GM21360 (cell line): ENCODE measurements at regions not wholly inside any gene's neighbourhood (a gene's known extent, or its start where the extent isn't known, plus 50 kb on each side); places are given as distances from the start of the nearest gene placed in this dataset.
"Not testable (repeated sequence)": the region's sequence is repeated elsewhere in the genome, so short reads cannot be mapped to it uniquely, and the experiment has no call there.

Source experiments
- ATAC-seq: cut with Tn5 transposase; IDR thresholded peaks from one replicate; pipeline ENCODE4 v1.9.1; 2021; ENCODE audit warnings: mild to moderate bottlenecking, moderate library complexity; ENCODE audit not compliant: unreplicated experiment

- no peak for ATAC-seq
Measured at GRCh38 chr18:76610933-76611749, 116.1 kb upstream of the ZNF516 start.

- ATAC-seq: no peak
Measured at GRCh38 chr18:76610012-76610411, 115.0 kb upstream of the ZNF516 start.

- ATAC-seq: no peak
Measured at GRCh38 chr18:76605341-76605929, 110.4 kb upstream of the ZNF516 start.

GRCh38 chr18:76604935-76605240 lies 109.8 kb upstream of the ZNF516 start:
- no peak for ATAC-seq

- no peak for ATAC-seq
Measured at GRCh38 chr18:76604108-76604934, 109.3 kb upstream of the ZNF516 start.

- ATAC-seq: no peak
Measured at GRCh38 chr18:76602191-76602590, 107.1 kb upstream of the ZNF516 start.

GRCh38 chr18:76600076-76600475 lies 105.0 kb upstream of the ZNF516 start:
- not testable (repeated sequence) for ATAC-seq

GRCh38 chr18:76594966-76595365 lies 99.9 kb upstream of the ZNF516 start:
- ATAC-seq: no peak

GRCh38 chr18:76593843-76594242 lies 98.8 kb upstream of the ZNF516 start:
- ATAC-seq: no peak

- ATAC-seq: no peak
Measured at GRCh38 chr18:76592981-76593381, 97.9 kb upstream of the ZNF516 start.

GRCh38 chr18:76592096-76592495 lies 97.1 kb upstream of the ZNF516 start:
- ATAC-seq: no peak

- ATAC-seq: no peak
Measured at GRCh38 chr18:76589866-76590265, 94.8 kb upstream of the ZNF516 start.

- ATAC-seq: no peak
Measured at GRCh38 chr18:76589316-76589715, 94.3 kb upstream of the ZNF516 start.

- ATAC-seq: no peak
Measured at GRCh38 chr18:76588601-76589226, 93.7 kb upstream of the ZNF516 start.

GRCh38 chr18:76587879-76588271 lies 92.8 kb upstream of the ZNF516 start:
- ATAC-seq: no peak

- ATAC-seq: no peak
Measured at GRCh38 chr18:76587147-76587878, 92.3 kb upstream of the ZNF516 start.

GRCh38 chr18:76584414-76585310 lies 89.6 kb upstream of the ZNF516 start:
- ATAC-seq: no peak

- ATAC-seq: no peak
Measured at GRCh38 chr18:76581261-76581660, 86.2 kb upstream of the ZNF516 start.

- ATAC-seq: no peak
Measured at GRCh38 chr18:76580288-76580962, 85.4 kb upstream of the ZNF516 start.
